H9 (cell line): ENCODE measurements at regions not wholly inside any gene's neighbourhood (a gene's known extent, or its start where the extent isn't known, plus 50 kb on each side); places are given as distances from the start of the nearest gene placed in this dataset.

Experiments used
- DNase-seq: peaks from one replicate; pipeline ENCODE4 v3.0.0-alpha.2; 2017
- H2AFZ ChIP-seq: one replicate; pipeline ENCODE4 v1.6.1; 2013; ENCODE audit warnings: mild to moderate bottlenecking, low read length, control low read depth, moderate library complexity
- H2AK5ac ChIP-seq: 2 replicates; pipeline ENCODE4 v1.6.1; 2013; ENCODE audit warnings: low read length, control low read depth, mixed read lengths; ENCODE audit not compliant: insufficient read length
- H2BK120ac ChIP-seq: one replicate; pipeline ENCODE4 v1.6.1; 2013; ENCODE audit warnings: low read depth, mild to moderate bottlenecking, low read length, control low read depth, inconsistent platforms; ENCODE audit not compliant: poor library complexity, severe bottlenecking
- H2BK12ac ChIP-seq: 2 replicates; pipeline ENCODE4 v1.6.1; 2013; ENCODE audit warnings: low read length, control low read depth, mixed read lengths, low read depth; ENCODE audit not compliant: insufficient read length
- H2BK15ac ChIP-seq: 2 replicates; pipeline ENCODE4 v1.6.1; 2013; ENCODE audit warnings: low read depth, low read length, control low read depth
- H2BK20ac ChIP-seq: one replicate; pipeline ENCODE4 v1.6.1; 2013; ENCODE audit warnings: low read depth, mild to moderate bottlenecking, low read length, control low read depth, inconsistent platforms; ENCODE audit not compliant: poor library complexity, severe bottlenecking
- H2BK5ac ChIP-seq: 2 replicates; pipeline ENCODE4 v1.6.1; 2013; ENCODE audit warnings: low read length, control low read depth, mixed read lengths; ENCODE audit not compliant: insufficient read length
- H3K14ac ChIP-seq: 2 replicates; pipeline ENCODE4 v1.6.1; 2013; ENCODE audit warnings: low read length, control low read depth; ENCODE audit not compliant: insufficient read depth
- H3K18ac ChIP-seq: 2 replicates; pipeline ENCODE4 v1.6.1; 2013; ENCODE audit warnings: low read depth, mild to moderate bottlenecking, mixed read lengths, low read length, control low read depth; ENCODE audit not compliant: insufficient read length
- H3K23ac ChIP-seq: 2 replicates; pipeline ENCODE4 v1.6.1; 2013; ENCODE audit warnings: low read length, control low read depth, mixed read lengths, low read depth; ENCODE audit not compliant: insufficient read length
- H3K23me2 ChIP-seq: 2 replicates; pipeline ENCODE4 v1.6.1; 2013; ENCODE audit warnings: low read depth, mild to moderate bottlenecking, mixed read lengths, low read length, control low read depth; ENCODE audit not compliant: insufficient read length, poor library complexity, severe bottlenecking
- H3K27ac ChIP-seq: 2 replicates; pipeline ENCODE4 v1.5.1; 2013; ENCODE audit warnings: low read length, control low read depth, mixed read lengths, low read depth; ENCODE audit not compliant: insufficient read length
- H3K27me3 ChIP-seq: 2 replicates; pipeline ENCODE4 v1.6.1; 2013; ENCODE audit warnings: low read length, control low read depth, inconsistent platforms; ENCODE audit not compliant: insufficient read depth
- H3K4ac ChIP-seq: 2 replicates; pipeline ENCODE4 v1.6.1; 2013; ENCODE audit warnings: low read depth, mild to moderate bottlenecking, control low read depth, inconsistent platforms, low read length, moderate library complexity
- H3K4me1 ChIP-seq: 2 replicates; pipeline ENCODE4 v1.6.1; 2013; ENCODE audit warnings: low read length, control low read depth, inconsistent platforms; ENCODE audit not compliant: insufficient read depth
- H3K4me2 ChIP-seq: 2 replicates; pipeline ENCODE4 v1.6.1; 2013; ENCODE audit warnings: low read length, control low read depth, mixed read lengths; ENCODE audit not compliant: insufficient read length, insufficient read depth
- H3K56ac ChIP-seq: 2 replicates; pipeline ENCODE4 v1.6.1; 2013; ENCODE audit warnings: low read depth, mild to moderate bottlenecking, mixed read lengths, low read length, control low read depth; ENCODE audit not compliant: insufficient read length
- H3K79me1 ChIP-seq: 2 replicates; pipeline ENCODE4 v1.6.1; 2013; ENCODE audit warnings: low read depth, mild to moderate bottlenecking, moderate library complexity, low read length, control low read depth, inconsistent platforms; ENCODE audit not compliant: insufficient read depth, poor library complexity, severe bottlenecking
- H3K79me2 ChIP-seq: 2 replicates; pipeline ENCODE4 v1.6.1; 2013; ENCODE audit warnings: low read length, control low read depth, inconsistent platforms; ENCODE audit not compliant: insufficient read depth
- H3K9ac ChIP-seq: 2 replicates; pipeline ENCODE4 v1.6.1; 2013; ENCODE audit warnings: low read length, control low read depth, mixed read lengths; ENCODE audit not compliant: insufficient read length; ENCODE audit errors: extremely low read depth
- H3K9me3 ChIP-seq: one replicate; pipeline ENCODE4 v1.6.1; 2013; ENCODE audit warnings: low read depth, low read length, inconsistent platforms; ENCODE audit not compliant: control insufficient read depth
- H3T11ph ChIP-seq: one replicate; pipeline ENCODE4 v1.6.1; 2013; ENCODE audit warnings: mild to moderate bottlenecking, low read length, control low read depth, inconsistent platforms
- H4K20me1 ChIP-seq: one replicate; pipeline ENCODE4 v1.6.1; 2013; ENCODE audit not compliant: control insufficient read depth, insufficient read length, insufficient read depth
- H4K5ac ChIP-seq: 2 replicates; pipeline ENCODE4 v1.6.1; 2013; ENCODE audit warnings: low read depth, mild to moderate bottlenecking, mixed read lengths, low read length, control low read depth; ENCODE audit not compliant: insufficient read length
- H4K8ac ChIP-seq: replicated peaks from 2 replicates; pipeline ENCODE4 v1.6.1; 2013; ENCODE audit warnings: low read length, control low read depth, mixed read lengths, low read depth; ENCODE audit not compliant: insufficient read length
- H4K91ac ChIP-seq: 2 replicates; pipeline ENCODE4 v1.6.1; 2013; ENCODE audit warnings: low read depth, mild to moderate bottlenecking, moderate library complexity, mixed read lengths, low read length, control low read depth; ENCODE audit not compliant: insufficient read length
- H3K27ac Mint-ChIP-seq, 3 experiments: 2 replicates in 2 of 3; 3 replicates in 1 of 3; pipeline ENCODE4 v1.8.0; 2020 to 2021; ENCODE audit warnings: mixed read lengths in 3 of 3, mild to moderate bottlenecking in 1 of 3, moderate library complexity in 1 of 3
- H3K27me3 Mint-ChIP-seq: 2 replicates; pipeline ENCODE4 v1.8.0; 2021; ENCODE audit warnings: low read depth, mild to moderate bottlenecking, moderate library complexity, mixed read lengths
- H3K36me3 Mint-ChIP-seq, 3 experiments: 2 replicates in 2 of 3; 3 replicates in 1 of 3; pipeline ENCODE4 v1.8.0; 2020 to 2021; ENCODE audit warnings: low read depth in 3 of 3, mixed read lengths in 3 of 3; ENCODE audit not compliant: insufficient read depth in 1 of 3
- H3K4me1 Mint-ChIP-seq, 2 experiments: 2 replicates each; pipeline ENCODE4 v1.8.0; 2020; ENCODE audit warnings: mixed read lengths in 2 of 2
- H3K4me3 Mint-ChIP-seq, 2 experiments: 2 replicates in 1 of 2; 3 replicates in 1 of 2; pipeline ENCODE4 v1.8.0; 2020 to 2021; ENCODE audit warnings: mild to moderate bottlenecking in 2 of 2, mixed read lengths in 2 of 2, moderate library complexity in 1 of 2
- H3K9me3 Mint-ChIP-seq, 2 experiments: 2 replicates in 1 of 2; 3 replicates in 1 of 2; pipeline ENCODE4 v1.8.0; 2020; ENCODE audit warnings: mild to moderate bottlenecking in 2 of 2, mixed read lengths in 2 of 2, moderate library complexity in 1 of 2
- CTCF ChIP-seq: fragments of 200-600 bp; sonication (generic); conservative IDR thresholded peaks from 3 replicates; pipeline ENCODE4 v1.8.0; 2021; ENCODE audit warnings: antibody characterized with exemption, mild to moderate bottlenecking
- WGBS: extraction: QIAGEN DNeasy Blood & Tissue Kit; methylation state at CpG from one replicate; pipeline ENCODE4 v1.1.7; 2013; ENCODE audit warnings: missing lambda C conversion rate, low lambda C conversion rate, mixed read lengths; ENCODE audit not compliant: insufficient read length; ENCODE audit errors: extremely low coverage; 5-methylcytosine and 5-hydroxymethylcytosine counted together

- no peaks in the 10 kb centered on the region for H3K79me1 ChIP-seq
- H3K56ac ChIP-seq = no peak overlapping the region
- no peak overlapping the region for H2BK120ac ChIP-seq
- no peaks in the 10 kb centered on the region for H3K27me3 Mint-ChIP-seq
- no peaks in the 10 kb centered on the region for H3K9me3 ChIP-seq
- H4K91ac ChIP-seq = no peak overlapping the region
- no peaks in the 10 kb centered on the region for H3K23me2 ChIP-seq
- H3K4me3 Mint-ChIP-seq = no peak overlapping the region
- no peak overlapping the region for H2BK12ac ChIP-seq
- no peak overlapping the region for H3K27ac ChIP-seq
- H3K27me3 ChIP-seq = no peaks in the 10 kb centered on the region
- no peak overlapping the region for H2AFZ ChIP-seq
- H3K4me1 Mint-ChIP-seq = peaks cover 0 to 3% of the 10 kb centered on the region in 2 experiments; a peak in 1 of 4 replicates
- H3K18ac ChIP-seq = no peak overlapping the region
- no peak for DNase-seq
- no peaks in the 10 kb centered on the region for H3K79me2 ChIP-seq
- no peak overlapping the region for H3K9ac ChIP-seq
- no peak overlapping the region for H3K27ac Mint-ChIP-seq
- no peak overlapping the region for H4K8ac ChIP-seq
- no peaks in the 10 kb centered on the region; a peak in 1 of 5 replicates for H3K9me3 Mint-ChIP-seq
- no peak overlapping the region for H2AK5ac ChIP-seq
- no peak overlapping the region for H3K4me2 ChIP-seq
- H2BK20ac ChIP-seq = no peak overlapping the region
- no peak overlapping the region for H3K14ac ChIP-seq
- H4K5ac ChIP-seq = no peak overlapping the region
- H3K4me1 ChIP-seq = no peaks in the 10 kb centered on the region
- H4K20me1 ChIP-seq = no peaks in the 10 kb centered on the region
- no peak overlapping the region for H3K4ac ChIP-seq
- no peak overlapping the region for H3K23ac ChIP-seq
- H3K36me3 Mint-ChIP-seq = no peaks in the 10 kb centered on the region; a peak in 1 of 7 replicates
- no peak overlapping the region for H3T11ph ChIP-seq
- no peak overlapping the region for H2BK5ac ChIP-seq
- no CpG with 5 or more reads among the region's 3 CpGs for WGBS
- no peak overlapping the region for H2BK15ac ChIP-seq
- no peak for TF ChIP-seq CTCF
Observed at GRCh38 chr6:169073311-169073710, 180.3 kb downstream of the THBS2 start.
